SHP77 (cell line): ENCODE measurements at regions not wholly inside any gene's neighbourhood (a gene's known extent, or its start where the extent isn't known, plus 50 kb on each side); places are given as distances from the start of the nearest gene placed in this dataset.
"Not testable (repeated sequence)": the region's sequence is repeated elsewhere in the genome, so short reads cannot be mapped to it uniquely, and the experiment has no call there.

Source experiments
- DNase-seq, 2 experiments: peaks; one replicate each; lab custom pipeline; 2025; lab: John Stamatoyannopoulos, UW

GRCh38 chr6:119446609-119447008 is 97.0 kb upstream of the MAN1A1 start:
- no peak for DNase-seq

GRCh38 chr6:119446115-119446554 is 96.6 kb upstream of the MAN1A1 start:
- DNase-seq: no peak

DNA sequence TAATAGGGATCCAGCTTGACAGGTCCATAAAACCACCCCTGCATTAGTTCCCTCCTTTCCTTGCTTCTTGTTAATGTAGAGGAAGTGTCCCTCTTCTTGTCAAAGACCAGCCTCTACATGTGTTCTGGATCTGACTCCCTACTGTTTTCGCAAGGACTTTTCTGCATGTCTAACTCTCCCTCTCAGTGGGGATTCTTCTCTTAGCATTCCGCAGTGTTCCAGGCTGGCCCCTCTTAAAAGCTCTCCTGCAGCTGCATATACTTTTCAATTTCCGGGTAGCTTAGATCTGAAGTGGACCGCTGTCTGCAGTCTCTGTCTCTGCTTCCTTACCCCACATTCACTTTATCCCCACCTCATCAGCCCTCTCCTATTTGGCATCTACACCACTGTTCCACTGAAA is 96.1 kb upstream of the MAN1A1 start:
- DNase-seq: no peak

DNA sequence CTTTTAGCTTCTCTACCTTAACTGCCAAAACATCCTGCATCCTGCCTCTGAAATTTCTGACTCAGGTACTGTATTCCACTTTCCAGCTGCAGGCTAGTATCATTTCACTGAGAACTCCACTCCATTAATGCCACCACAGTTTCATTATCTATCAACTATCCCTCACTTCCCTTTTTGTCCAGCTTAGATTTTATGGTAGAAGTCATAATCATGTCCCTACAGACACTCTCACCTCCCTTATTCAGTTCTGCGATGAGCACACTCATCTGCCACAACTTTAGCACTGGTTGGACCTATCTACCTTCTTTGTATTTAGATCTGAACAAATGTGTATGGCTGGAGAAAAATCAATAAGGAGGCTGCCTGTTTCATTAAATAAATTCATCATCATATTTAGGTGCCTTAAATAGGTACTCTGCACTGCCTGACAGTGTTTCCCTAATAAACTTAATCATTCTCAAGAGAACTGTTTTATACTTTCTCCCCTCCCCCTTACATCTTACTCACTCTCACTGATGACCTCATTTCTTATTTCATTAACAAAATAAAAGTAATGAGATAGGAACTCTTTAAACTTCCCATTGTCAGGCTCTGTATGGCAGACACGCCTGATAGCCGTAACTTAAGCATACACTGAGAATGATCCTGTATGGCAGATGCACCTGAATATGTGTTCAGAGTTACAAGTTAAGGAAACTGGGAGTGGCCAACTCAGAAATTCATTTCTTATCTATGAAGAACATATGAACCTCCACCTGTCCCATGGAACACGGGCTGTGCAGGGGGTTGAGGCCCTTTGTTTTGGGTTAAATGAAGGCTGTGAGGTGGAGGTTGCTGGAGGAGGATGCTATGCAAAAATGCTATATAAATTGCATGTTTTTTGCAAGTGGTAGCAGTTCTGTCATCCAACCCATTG is 95.3 kb upstream of the MAN1A1 start:
- no peak for DNase-seq

GRCh38 chr6:119443993-119444641 is 94.6 kb upstream of the MAN1A1 start:
- DNase-seq: no peak

- DNase-seq: peak; percentile 26 to 66
Observed at GRCh38 chr6:119442776-119443184, 93.2 kb upstream of the MAN1A1 start.

- DNase-seq: no peak
Observed at GRCh38 chr6:119440953-119441352, 91.4 kb upstream of the MAN1A1 start.

DNA sequence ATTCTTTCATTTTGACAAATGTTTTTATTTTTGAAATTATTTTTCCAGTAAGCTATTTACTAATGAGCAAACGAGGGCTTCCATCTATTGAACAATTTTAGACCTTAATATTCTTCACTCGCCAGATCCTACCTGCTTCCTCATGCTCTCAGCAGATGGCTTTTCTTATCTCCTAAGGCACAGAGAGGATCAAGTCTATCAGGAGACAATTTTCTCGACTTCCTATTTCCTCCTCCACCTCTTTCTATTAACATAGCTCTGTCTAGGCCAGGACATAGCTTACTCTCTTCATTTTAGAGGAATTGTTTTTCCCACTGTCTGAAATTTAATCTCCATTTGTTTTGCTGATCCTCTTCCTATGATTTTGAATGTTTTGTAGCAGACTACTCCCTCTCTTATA is 87.0 kb upstream of the MAN1A1 start:
- no peak for DNase-seq

- no peak for DNase-seq
Observed at GRCh38 chr6:119431799-119432198, 82.2 kb upstream of the MAN1A1 start.

DNA sequence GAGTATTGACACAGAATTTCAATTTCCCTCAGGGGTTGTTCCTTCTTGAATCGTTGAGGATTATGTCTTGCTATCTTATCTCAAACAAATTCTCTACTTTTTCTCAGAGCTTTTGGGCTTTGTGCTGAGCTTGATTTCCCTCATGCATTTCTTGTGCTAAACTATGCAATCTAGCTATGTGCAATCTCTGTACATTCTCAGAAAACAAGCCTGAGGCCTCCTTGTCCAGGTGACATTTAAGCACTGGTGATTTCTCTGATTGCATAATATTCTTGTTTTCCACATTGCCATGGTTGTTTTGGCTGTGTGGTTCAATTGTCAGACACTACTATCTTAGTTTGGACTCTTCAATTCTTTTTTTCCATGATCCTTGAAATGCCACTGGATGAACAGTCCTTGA is 81.2 kb upstream of the MAN1A1 start:
- DNase-seq: no peak

DNA sequence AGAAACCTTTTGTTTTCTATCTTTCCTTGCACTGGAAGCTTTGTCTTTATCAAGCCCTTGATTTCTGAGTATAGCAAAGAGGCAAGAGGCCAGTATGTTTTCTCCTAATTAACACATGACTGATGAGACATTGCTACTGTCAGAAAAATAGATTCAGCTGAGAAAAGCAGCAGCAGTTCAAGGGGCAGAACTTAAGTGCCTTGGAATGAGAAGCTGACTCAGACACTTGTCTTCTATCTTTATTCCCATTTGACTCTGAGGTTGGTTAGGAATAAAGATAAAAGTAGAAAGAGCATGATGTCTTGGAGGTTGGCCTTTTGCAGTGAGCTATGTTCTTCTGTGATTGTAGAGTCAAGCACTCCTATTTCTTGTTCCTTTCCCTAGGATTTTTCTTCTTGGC is 79.1 kb upstream of the MAN1A1 start:
- DNase-seq: no peak

DNA sequence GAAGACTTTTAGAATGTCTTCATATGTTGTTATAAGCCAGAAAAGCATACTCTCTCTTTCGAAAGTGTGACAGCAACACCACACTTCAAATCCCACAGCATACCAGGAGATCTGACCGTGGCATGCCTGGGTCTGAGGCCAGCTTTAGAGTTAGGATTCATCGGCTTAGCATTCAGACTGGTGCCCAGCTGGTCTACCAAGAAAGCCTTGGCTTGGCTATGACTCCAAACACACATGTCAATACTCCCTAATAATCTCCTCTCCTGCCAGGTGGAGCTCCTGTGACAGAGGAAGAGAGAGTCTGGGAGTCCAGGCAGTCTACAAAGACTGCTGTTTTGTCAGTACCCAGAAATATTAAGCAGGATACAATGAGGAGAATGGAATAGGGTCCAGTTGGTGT is 77.1 kb upstream of the MAN1A1 start:
- no peak for DNase-seq

GRCh38 chr6:119423996-119424395 is 74.4 kb upstream of the MAN1A1 start:
- DNase-seq: no peak

DNA sequence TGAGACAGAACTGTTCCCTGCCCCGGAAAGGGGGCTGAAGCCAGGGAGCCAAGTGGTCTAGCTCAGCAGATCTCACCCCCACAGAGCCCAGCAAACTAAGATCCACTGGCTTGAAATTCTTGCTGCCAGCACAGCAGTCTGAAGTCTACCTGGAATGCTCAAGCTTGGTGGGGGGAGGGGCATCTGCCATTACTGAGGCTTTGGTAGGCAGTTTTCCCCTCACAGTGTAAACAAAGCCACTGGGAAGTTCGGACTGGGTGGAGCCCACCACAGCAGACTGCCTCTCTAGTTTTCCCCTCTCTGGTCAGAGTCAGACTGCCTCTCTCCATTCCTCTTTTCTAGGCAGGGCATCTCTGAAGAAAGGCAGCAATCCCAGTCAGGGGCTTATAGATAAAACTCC is 68.5 kb upstream of the MAN1A1 start:
- not testable (repeated sequence) for DNase-seq

GRCh38 chr6:119407156-119407555 is 57.6 kb upstream of the MAN1A1 start:
- no peak for DNase-seq

GRCh38 chr6:119405114-119405513 is 55.6 kb upstream of the MAN1A1 start:
- DNase-seq: not testable (repeated sequence)
